ENCODE measurements at regions not wholly inside any gene's neighbourhood (a gene's known extent, or its start where the extent isn't known, plus 50 kb on each side); places are given as distances from the start of the nearest gene placed in this dataset.

GRCh38 chr3:106820726-106821362 is 556.4 kb upstream of the CCDC54 start:
- Histone ChIP-seq H3K27me3 (ENCODE audit: low read depth, low read length) (no peaks in the 10 kb centered on the region), H3K4me3 (ENCODE audit: low read depth in 1 of 2, low read length in 2 of 2) (no peak overlapping the region), H3K4me1 (ENCODE audit: control insufficient read depth in 1 of 2, insufficient read depth in 2 of 2, low read length in 2 of 2) (peaks cover 0 to 5% of the 10 kb centered on the region in 2 donors), H3K27ac (ENCODE audit: low read length) (no peak overlapping the region), H3K9me3 (ENCODE audit: control insufficient read depth in 1 of 2, low read length in 2 of 2) (no peaks in the 10 kb centered on the region), H3K36me3 (ENCODE audit: control insufficient read depth in 1 of 2, insufficient read depth in 2 of 2, low read length in 2 of 2) (no peaks in the 10 kb centered on the region)

DNA sequence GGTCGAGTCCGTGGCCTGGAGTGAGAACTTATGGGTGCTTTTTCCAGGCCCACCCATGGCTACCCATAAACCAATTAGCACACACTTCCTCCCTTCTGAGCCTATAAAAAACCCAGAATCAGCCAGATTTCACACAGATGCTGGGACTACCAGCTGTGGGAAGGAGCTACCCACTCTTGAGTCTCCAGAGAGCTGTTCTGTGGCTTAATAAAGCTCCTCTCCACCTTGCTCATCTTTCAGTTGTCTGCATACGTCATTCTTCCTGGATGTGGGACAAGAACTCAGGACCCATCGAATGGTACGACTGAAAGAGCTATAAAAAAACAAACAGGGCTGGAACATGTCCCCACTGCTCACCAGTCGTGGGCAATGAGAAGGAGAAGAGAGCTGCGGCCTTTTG is 555.4 kb upstream of the CCDC54 start:
- Histone ChIP-seq H3K4me1 (ENCODE audit: control insufficient read depth in 1 of 2, insufficient read depth in 2 of 2, low read length in 2 of 2) (peaks cover 0 to 10% of the 10 kb centered on the region in 2 donors), H3K27ac (ENCODE audit: low read length) (no peak overlapping the region), H3K9me3 (ENCODE audit: control insufficient read depth in 1 of 2, low read length in 2 of 2) (no peaks in the 10 kb centered on the region), H3K36me3 (ENCODE audit: control insufficient read depth in 1 of 2, insufficient read depth in 2 of 2, low read length in 2 of 2) (no peaks in the 10 kb centered on the region), H3K4me3 (ENCODE audit: low read depth in 1 of 2, low read length in 2 of 2) (no peak overlapping the region), H3K27me3 (ENCODE audit: low read depth, low read length) (no peaks in the 10 kb centered on the region)

- Histone ChIP-seq H3K4me3 (ENCODE audit: low read depth in 1 of 2, low read length in 2 of 2) (no peak overlapping the region), H3K9me3 (ENCODE audit: control insufficient read depth in 1 of 2, low read length in 2 of 2) (no peaks in the 10 kb centered on the region), H3K4me1 (ENCODE audit: control insufficient read depth in 1 of 2, insufficient read depth in 2 of 2, low read length in 2 of 2) (peaks cover 0 to 10% of the 10 kb centered on the region in 2 donors), H3K27ac (ENCODE audit: low read length) (no peak overlapping the region), H3K27me3 (ENCODE audit: low read depth, low read length) (no peaks in the 10 kb centered on the region), H3K36me3 (ENCODE audit: control insufficient read depth in 1 of 2, insufficient read depth in 2 of 2, low read length in 2 of 2) (no peaks in the 10 kb centered on the region)
These were observed 555.0 kb upstream of the CCDC54 start for GRCh38 chr3:106822204-106822603.

- no peak overlapping the region for H3K4me3 ChIP-seq (ENCODE audit: low read depth in 1 of 2, low read length in 2 of 2)
- H3K27ac ChIP-seq (ENCODE audit: low read length) = no peak overlapping the region
- H3K36me3 ChIP-seq (ENCODE audit: control insufficient read depth in 1 of 2, insufficient read depth in 2 of 2, low read length in 2 of 2) = no peaks in the 10 kb centered on the region
- H3K27me3 ChIP-seq (ENCODE audit: low read depth, low read length) = no peaks in the 10 kb centered on the region
- peaks cover 0 to 10% of the 10 kb centered on the region in 2 donors for H3K4me1 ChIP-seq (ENCODE audit: control insufficient read depth in 1 of 2, insufficient read depth in 2 of 2, low read length in 2 of 2)
- no peaks in the 10 kb centered on the region for H3K9me3 ChIP-seq (ENCODE audit: control insufficient read depth in 1 of 2, low read length in 2 of 2)
These were observed 553.5 kb upstream of the CCDC54 start for GRCh38 chr3:106823701-106824100.

DNA sequence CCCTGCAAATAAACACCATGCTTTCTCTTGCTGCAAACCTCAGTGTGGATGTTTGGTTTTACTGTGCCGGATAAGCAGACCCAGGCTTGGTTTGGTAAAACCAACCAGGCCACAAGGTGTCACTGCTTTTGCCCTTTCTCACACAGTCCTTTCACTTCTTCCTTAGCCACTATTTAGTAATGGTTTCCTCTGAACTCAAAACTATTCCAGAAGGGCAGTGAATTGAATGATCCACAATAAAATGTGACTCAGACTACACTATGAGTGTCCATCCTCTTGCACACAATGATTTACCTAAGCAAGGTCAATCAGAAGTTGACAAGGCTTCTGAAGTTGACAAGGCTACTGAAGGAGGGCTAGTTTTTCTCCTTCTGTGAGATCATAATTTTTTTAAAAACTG is 552.4 kb upstream of the CCDC54 start:
- no peak overlapping the region for H3K4me3 ChIP-seq (ENCODE audit: low read depth in 1 of 2, low read length in 2 of 2)
- no peak overlapping the region for H3K27ac ChIP-seq (ENCODE audit: low read length)
- H3K27me3 ChIP-seq (ENCODE audit: low read depth, low read length) = no peaks in the 10 kb centered on the region
- no peaks in the 10 kb centered on the region for H3K9me3 ChIP-seq (ENCODE audit: control insufficient read depth in 1 of 2, low read length in 2 of 2)
- H3K36me3 ChIP-seq (ENCODE audit: control insufficient read depth in 1 of 2, insufficient read depth in 2 of 2, low read length in 2 of 2) = no peaks in the 10 kb centered on the region
- H3K4me1 ChIP-seq (ENCODE audit: control insufficient read depth in 1 of 2, insufficient read depth in 2 of 2, low read length in 2 of 2) = peaks cover 0 to 10% of the 10 kb centered on the region in 2 donors

DNA sequence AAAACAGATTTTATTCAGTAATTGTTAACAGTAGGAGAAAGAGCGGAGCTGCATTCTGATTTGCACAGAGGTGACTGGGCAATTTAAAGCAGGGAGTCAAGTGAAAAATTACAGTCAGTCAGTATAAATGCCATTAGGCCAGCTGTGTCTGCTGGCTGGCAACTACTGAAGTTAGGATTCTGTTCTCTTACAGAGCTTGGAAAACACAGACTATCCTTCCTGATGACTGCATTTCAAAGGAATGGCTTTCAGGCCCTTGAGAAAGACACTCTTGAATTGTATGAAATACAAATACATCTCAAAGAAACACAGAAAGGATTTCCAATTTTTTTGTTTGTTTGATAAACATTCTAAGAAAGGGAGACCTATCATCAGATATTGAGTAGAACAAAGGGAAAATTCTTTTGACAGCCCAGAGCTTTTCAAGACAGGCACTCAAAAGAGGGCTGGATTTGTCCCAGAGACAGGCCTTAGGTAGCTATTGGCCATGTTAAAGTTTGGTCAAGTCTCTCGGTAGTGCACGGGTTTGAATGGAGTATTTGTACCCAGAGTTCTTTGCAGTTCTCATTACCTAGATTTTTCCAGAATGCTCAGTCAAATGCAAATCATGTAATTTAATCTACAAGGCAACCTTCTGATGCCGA is 551.2 kb upstream of the CCDC54 start:
- no peak overlapping the region for H3K27ac ChIP-seq (ENCODE audit: low read length)
- H3K9me3 ChIP-seq (ENCODE audit: control insufficient read depth in 1 of 2, low read length in 2 of 2) = no peaks in the 10 kb centered on the region
- H3K27me3 ChIP-seq (ENCODE audit: low read depth, low read length) = no peaks in the 10 kb centered on the region
- H3K36me3 ChIP-seq (ENCODE audit: control insufficient read depth in 1 of 2, insufficient read depth in 2 of 2, low read length in 2 of 2) = no peaks in the 10 kb centered on the region
- peaks cover 0 to 10% of the 10 kb centered on the region in 2 donors for H3K4me1 ChIP-seq (ENCODE audit: control insufficient read depth in 1 of 2, insufficient read depth in 2 of 2, low read length in 2 of 2)
- no peak overlapping the region for H3K4me3 ChIP-seq (ENCODE audit: low read depth in 1 of 2, low read length in 2 of 2)

DNA sequence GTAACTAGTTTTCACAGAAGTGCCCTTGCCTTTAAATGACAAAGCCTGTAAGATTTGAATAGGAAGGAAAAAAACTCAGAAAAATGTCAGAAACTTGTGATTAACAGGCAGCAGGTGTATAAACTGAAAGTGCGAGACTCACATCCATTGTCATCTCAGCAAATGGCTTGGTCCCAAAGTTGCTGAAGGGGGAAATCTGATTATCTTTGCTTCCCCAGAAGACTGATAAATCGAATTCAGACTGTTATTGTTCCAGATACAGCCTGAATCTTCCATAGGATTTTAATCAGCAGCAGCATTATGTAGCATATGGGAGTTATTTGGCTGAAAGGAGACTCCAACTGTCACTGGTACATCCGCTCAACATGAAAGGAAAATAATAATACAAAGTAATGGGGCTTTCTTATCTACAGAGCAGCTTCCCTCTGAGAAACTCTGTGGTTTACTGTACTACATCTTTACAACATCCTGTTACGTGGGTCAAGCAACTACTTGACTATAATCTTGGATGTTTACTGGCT is 550.4 kb upstream of the CCDC54 start:
- H3K27me3 ChIP-seq (ENCODE audit: low read depth, low read length) = no peaks in the 10 kb centered on the region
- H3K4me1 ChIP-seq (ENCODE audit: control insufficient read depth in 1 of 2, insufficient read depth in 2 of 2, low read length in 2 of 2) = peaks cover 0 to 10% of the 10 kb centered on the region in 2 donors
- H3K27ac ChIP-seq (ENCODE audit: low read length) = no peak overlapping the region
- H3K36me3 ChIP-seq (ENCODE audit: control insufficient read depth in 1 of 2, insufficient read depth in 2 of 2, low read length in 2 of 2) = no peaks in the 10 kb centered on the region
- no peaks in the 10 kb centered on the region for H3K9me3 ChIP-seq (ENCODE audit: control insufficient read depth in 1 of 2, low read length in 2 of 2)
- H3K4me3 ChIP-seq (ENCODE audit: low read depth in 1 of 2, low read length in 2 of 2) = no peak overlapping the region

- no peak overlapping the region for H3K27ac ChIP-seq (ENCODE audit: low read length)
- no peak overlapping the region for H3K4me3 ChIP-seq (ENCODE audit: low read depth in 1 of 2, low read length in 2 of 2)
- no peaks in the 10 kb centered on the region for H3K27me3 ChIP-seq (ENCODE audit: low read depth, low read length)
- no peaks in the 10 kb centered on the region for H3K9me3 ChIP-seq (ENCODE audit: control insufficient read depth in 1 of 2, low read length in 2 of 2)
- peaks cover 0 to 10% of the 10 kb centered on the region in 2 donors for H3K4me1 ChIP-seq (ENCODE audit: control insufficient read depth in 1 of 2, insufficient read depth in 2 of 2, low read length in 2 of 2)
- no peaks in the 10 kb centered on the region for H3K36me3 ChIP-seq (ENCODE audit: control insufficient read depth in 1 of 2, insufficient read depth in 2 of 2, low read length in 2 of 2)
These were observed 549.6 kb upstream of the CCDC54 start for GRCh38 chr3:106827515-106828213.

GRCh38 chr3:106829206-106829605 is 548.0 kb upstream of the CCDC54 start:
- Histone ChIP-seq H3K4me1 (ENCODE audit: control insufficient read depth in 1 of 2, insufficient read depth in 2 of 2, low read length in 2 of 2) (peaks cover 0 to 10% of the 10 kb centered on the region in 2 donors), H3K27ac (ENCODE audit: low read length) (no peak overlapping the region), H3K4me3 (ENCODE audit: low read depth in 1 of 2, low read length in 2 of 2) (no peak overlapping the region), H3K36me3 (ENCODE audit: control insufficient read depth in 1 of 2, insufficient read depth in 2 of 2, low read length in 2 of 2) (no peaks in the 10 kb centered on the region), H3K27me3 (ENCODE audit: low read depth, low read length) (no peaks in the 10 kb centered on the region), H3K9me3 (ENCODE audit: control insufficient read depth in 1 of 2, low read length in 2 of 2) (no peaks in the 10 kb centered on the region)

- H3K4me3 ChIP-seq (ENCODE audit: low read depth in 1 of 2, low read length in 2 of 2) = no peak overlapping the region
These were observed 546.9 kb upstream of the CCDC54 start for GRCh38 chr3:106830334-106830733.

DNA sequence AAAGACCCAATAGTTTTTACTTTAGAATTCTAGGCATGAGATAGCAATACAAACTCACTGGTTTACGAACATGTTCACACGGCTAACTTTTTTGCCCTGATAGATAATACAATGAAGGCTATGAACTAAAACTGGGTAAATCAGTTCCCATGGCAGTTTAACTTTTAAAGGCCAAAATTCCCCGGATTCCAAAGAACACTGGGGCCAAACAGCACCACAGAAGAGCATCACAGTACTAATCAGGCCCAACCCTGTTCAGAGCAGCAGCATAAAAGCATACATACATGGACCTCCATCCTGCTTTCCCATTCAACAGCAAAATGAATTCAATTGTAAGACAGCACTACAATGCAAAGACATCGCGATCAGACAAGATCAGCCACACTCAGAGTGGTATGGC is 540.3 kb upstream of the CCDC54 start:
- Histone ChIP-seq H3K4me1 (ENCODE audit: control insufficient read depth in 1 of 2, insufficient read depth in 2 of 2, low read length in 2 of 2) (peaks cover 0 to 4% of the 10 kb centered on the region in 2 donors), H3K4me3 (ENCODE audit: low read depth in 1 of 2, low read length in 2 of 2) (no peak overlapping the region), H3K27ac (ENCODE audit: low read length) (no peak overlapping the region), H3K36me3 (ENCODE audit: control insufficient read depth in 1 of 2, insufficient read depth in 2 of 2, low read length in 2 of 2) (no peaks in the 10 kb centered on the region), H3K9me3 (ENCODE audit: control insufficient read depth in 1 of 2, low read length in 2 of 2) (no peaks in the 10 kb centered on the region), H3K27me3 (ENCODE audit: low read depth, low read length) (no peaks in the 10 kb centered on the region)

More at GRCh38 chr3:106830334-106830733, 546.9 kb upstream of the CCDC54 start:
- peaks cover 0 to 10% of the 10 kb centered on the region in 2 donors for H3K4me1 ChIP-seq (ENCODE audit: control insufficient read depth in 1 of 2, insufficient read depth in 2 of 2, low read length in 2 of 2)
- no peaks in the 10 kb centered on the region for H3K27me3 ChIP-seq (ENCODE audit: low read depth, low read length)
- no peaks in the 10 kb centered on the region for H3K9me3 ChIP-seq (ENCODE audit: control insufficient read depth in 1 of 2, low read length in 2 of 2)
- no peaks in the 10 kb centered on the region for H3K36me3 ChIP-seq (ENCODE audit: control insufficient read depth in 1 of 2, insufficient read depth in 2 of 2, low read length in 2 of 2)
- H3K27ac ChIP-seq (ENCODE audit: low read length) = no peak overlapping the region
